HEK293 (cell line): ENCODE measurements at regions not wholly inside any gene's neighbourhood (a gene's known extent, or its start where the extent isn't known, plus 50 kb on each side); places are given as distances from the start of the nearest gene placed in this dataset.

Experiments
- CTCF ChIA-PET: fragments of 350-600 bp; formaldehyde crosslinking; extraction: SDS; loops from one replicate; lab custom pipeline; 2021; ENCODE audit warnings: antibody characterized with exemption; lab: Yijun Ruan, JAX
- POLR2A ChIA-PET: fragments of 300-600 bp; formaldehyde crosslinking; extraction: SDS; loops from one replicate; lab custom pipeline; 2020; ENCODE audit warnings: antibody characterized with exemption, inconsistent platforms; lab: Yijun Ruan, JAX
- H3K27ac ChIP-seq: fragments of 200-500 bp; sonication (Bioruptor generic); 2 replicates; pipeline ENCODE4 v1.5.1; 2014; ENCODE audit warnings: low read depth, low read length, control low read depth, inconsistent platforms; ENCODE audit errors: extremely low read depth
- H3K36me3 ChIP-seq, 2 experiments: fragments of 200-500 bp in 1 of 2; sonication (Bioruptor generic) in 1 of 2; 1 replicate in 1 of 2; 2 replicates in 1 of 2; pipeline ENCODE4 v1.5.1; 2014 to 2017; ENCODE audit warnings: inconsistent platforms in 2 of 2, low read length in 2 of 2; ENCODE audit not compliant: control insufficient read depth in 2 of 2, insufficient read depth in 1 of 2
- H3K4me1 ChIP-seq: fragments of 200-500 bp; sonication (Bioruptor generic); 2 replicates; pipeline ENCODE4 v1.5.1; 2014; ENCODE audit warnings: mild to moderate bottlenecking, low read length, inconsistent platforms; ENCODE audit not compliant: control insufficient read depth, insufficient read depth
- H3K4me3 ChIP-seq: 2 replicates; pipeline ENCODE4 v1.5.1; 2011; ENCODE audit warnings: low read depth, mild to moderate bottlenecking, control low read depth, low read length, moderate library complexity
- H3K9me3 ChIP-seq: fragments of 200-500 bp; sonication (Bioruptor generic); 2 replicates; pipeline ENCODE4 v1.5.1; 2014; ENCODE audit warnings: low read depth, low read length, inconsistent platforms; ENCODE audit not compliant: control insufficient read depth, insufficient read depth
- GLI2 ChIP-seq: fragments of 450-650 bp; formaldehyde crosslinking; IDR thresholded peaks from 2 replicates; pipeline ENCODE4; 2017; ENCODE audit warnings: missing biosample characterization, missing genetic modification characterization, low read depth, borderline replicate concordance
- HOXD13 ChIP-seq: sonication (generic); formaldehyde crosslinking; IDR thresholded peaks from 2 replicates; pipeline ENCODE4 v1.8.0; 2022; ENCODE audit warnings: missing genetic modification reagents, borderline replicate concordance
- YY1 ChIP-seq: fragments of 450-650 bp; formaldehyde crosslinking; IDR thresholded peaks from 2 replicates; pipeline ENCODE4 v1.5.1; 2018; ENCODE audit warnings: missing biosample characterization, missing genetic modification characterization
- ZBTB1 ChIP-seq: fragments of 450-650 bp; formaldehyde crosslinking; IDR thresholded peaks from 2 replicates; pipeline ENCODE4 v1.5.1; 2016; ENCODE audit warnings: missing biosample characterization, missing genetic modification characterization
- ZNF23 ChIP-seq: fragments of 450-650 bp; formaldehyde crosslinking; IDR thresholded peaks from 2 replicates; pipeline ENCODE4 v1.5.1; 2016; ENCODE audit warnings: missing biosample characterization, missing genetic modification characterization, borderline replicate concordance
- ZNF311 ChIP-seq: fragments of 450-650 bp; formaldehyde crosslinking; IDR thresholded peaks from 2 replicates; pipeline ENCODE4 v1.5.1; 2017; ENCODE audit warnings: missing biosample characterization, missing genetic modification characterization, borderline replicate concordance
- ZNF341 ChIP-seq: fragments of 450-650 bp; formaldehyde crosslinking; IDR thresholded peaks from 2 replicates; pipeline ENCODE4; 2016; ENCODE audit warnings: low read depth, missing biosample characterization, missing genetic modification characterization
- ZNF548 ChIP-seq: fragments of 450-650 bp; formaldehyde crosslinking; IDR thresholded peaks from 2 replicates; pipeline ENCODE4 v1.5.1; 2016; ENCODE audit warnings: missing biosample characterization, missing genetic modification characterization
- ZNF555 ChIP-seq: fragments of 450-650 bp; formaldehyde crosslinking; conservative IDR thresholded peaks from 2 replicates; pipeline ENCODE4 v1.5.1; 2017; ENCODE audit warnings: missing biosample characterization, mild to moderate bottlenecking, missing genetic modification characterization, inconsistent platforms
- ZNF670 ChIP-seq: fragments of 450-650 bp; formaldehyde crosslinking; IDR thresholded peaks from 2 replicates; pipeline ENCODE4 v1.5.1; 2016; ENCODE audit warnings: missing biosample characterization, missing genetic modification characterization, low read depth
- ZNF707 ChIP-seq: fragments of 450-650 bp; formaldehyde crosslinking; IDR thresholded peaks from 2 replicates; pipeline ENCODE4 v1.5.1; 2016; ENCODE audit warnings: missing biosample characterization, missing genetic modification characterization
- ZSCAN23 ChIP-seq: fragments of 450-650 bp; formaldehyde crosslinking; IDR thresholded peaks from 2 replicates; pipeline ENCODE4 v1.5.1; 2016; ENCODE audit warnings: missing biosample characterization, missing genetic modification characterization
- TF ChIP-seq, protein P1 (sequence below): fragments of 450-650 bp; formaldehyde crosslinking; IDR thresholded peaks from 2 replicates; pipeline ENCODE4 v1.5.1; 2016; ENCODE audit warnings: missing biosample characterization, missing genetic modification characterization
- TF ChIP-seq, protein P2 (sequence below): fragments of 450-650 bp; formaldehyde crosslinking; conservative IDR thresholded peaks from 2 replicates; pipeline ENCODE4 v1.5.1; 2016; ENCODE audit warnings: low read depth, missing biosample characterization, missing genetic modification characterization
- TF ChIP-seq, protein P3 (sequence below): fragments of 450-650 bp; formaldehyde crosslinking; IDR thresholded peaks from 2 replicates; pipeline ENCODE4 v1.5.1; 2016; ENCODE audit warnings: missing biosample characterization, missing genetic modification characterization
- TF ChIP-seq, protein P4 (sequence below): fragments of 450-650 bp; formaldehyde crosslinking; IDR thresholded peaks from 2 replicates; pipeline ENCODE4 v1.5.1; 2016; ENCODE audit warnings: missing biosample characterization, missing genetic modification characterization, low read depth

DNA sequence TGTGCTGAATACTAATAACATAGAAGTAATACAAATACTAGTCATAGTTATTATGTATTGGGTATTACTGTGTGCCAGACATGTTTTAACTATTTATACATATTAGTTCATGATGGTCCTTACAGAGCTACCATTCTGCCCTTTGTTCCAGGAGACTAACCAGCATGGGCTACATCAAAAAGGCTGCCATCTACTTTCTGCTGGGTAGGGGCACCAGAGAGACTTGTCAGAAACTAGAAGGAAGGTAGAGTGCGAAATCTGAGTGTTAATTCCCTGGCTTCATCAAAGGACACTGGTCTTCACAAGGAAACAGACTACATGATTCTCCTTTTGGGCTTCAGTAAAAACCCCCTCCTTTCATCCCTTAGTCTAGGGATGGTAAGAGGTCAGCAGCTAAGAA lies 347.8 kb downstream of the GBA3 start:
- ChIA-PET POLR2A (no interaction called here), CTCF (no interaction called here)
- Histone ChIP-seq H3K27ac (no peak overlapping the region), H3K9me3 (no peaks in the 10 kb centered on the region), H3K36me3 (no peaks in the 10 kb centered on the region), H3K4me3 (no peak overlapping the region), H3K4me1 (no peaks in the 10 kb centered on the region)
- TF ChIP-seq, protein P1, sequence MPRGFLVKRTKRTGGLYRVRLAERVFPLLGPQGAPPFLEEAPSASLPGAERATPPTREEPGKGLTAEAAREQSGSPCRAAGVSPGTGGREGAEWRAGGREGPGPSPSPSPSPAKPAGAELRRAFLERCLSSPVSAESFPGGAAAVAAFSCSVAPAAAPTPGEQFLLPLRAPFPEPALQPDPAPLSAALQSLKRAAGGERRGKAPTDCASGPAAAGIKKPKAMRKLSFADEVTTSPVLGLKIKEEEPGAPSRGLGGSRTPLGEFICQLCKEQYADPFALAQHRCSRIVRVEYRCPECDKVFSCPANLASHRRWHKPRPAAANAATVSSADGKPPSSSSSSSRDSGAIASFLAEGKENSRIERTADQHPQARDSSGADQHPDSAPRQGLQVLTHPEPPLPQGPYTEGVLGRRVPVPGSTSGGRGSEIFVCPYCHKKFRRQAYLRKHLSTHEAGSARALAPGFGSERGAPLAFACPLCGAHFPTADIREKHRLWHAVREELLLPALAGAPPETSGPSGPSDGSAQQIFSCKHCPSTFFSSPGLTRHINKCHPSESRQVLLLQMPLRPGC = no peak

DNA sequence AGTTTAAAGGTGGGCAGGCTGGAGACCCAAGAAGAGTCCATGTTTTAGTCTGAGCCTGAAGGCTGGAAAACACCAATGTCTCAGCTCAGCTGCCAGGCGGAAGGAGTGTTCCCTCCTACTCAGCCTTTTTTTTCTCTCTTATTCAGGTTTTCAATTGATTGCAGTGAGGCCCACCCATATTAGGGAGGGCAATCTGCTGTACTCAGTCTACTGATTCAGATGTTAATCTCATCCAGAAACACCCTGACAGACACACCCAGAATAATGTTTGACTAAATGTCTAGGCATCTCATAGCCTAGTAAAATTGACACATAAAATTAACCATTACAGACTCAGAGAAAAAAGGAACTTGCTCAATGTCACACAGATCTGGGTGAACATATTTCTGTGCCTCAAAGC lies 347.1 kb downstream of the GBA3 start:
- Histone ChIP-seq H3K9me3 (no peaks in the 10 kb centered on the region), H3K27ac (no peak overlapping the region), H3K36me3 (no peaks in the 10 kb centered on the region), H3K4me1 (no peaks in the 10 kb centered on the region), H3K4me3 (no peak overlapping the region)
- ChIA-PET POLR2A (no interaction called here), CTCF (no interaction called here)
- TF ChIP-seq, protein P2, sequence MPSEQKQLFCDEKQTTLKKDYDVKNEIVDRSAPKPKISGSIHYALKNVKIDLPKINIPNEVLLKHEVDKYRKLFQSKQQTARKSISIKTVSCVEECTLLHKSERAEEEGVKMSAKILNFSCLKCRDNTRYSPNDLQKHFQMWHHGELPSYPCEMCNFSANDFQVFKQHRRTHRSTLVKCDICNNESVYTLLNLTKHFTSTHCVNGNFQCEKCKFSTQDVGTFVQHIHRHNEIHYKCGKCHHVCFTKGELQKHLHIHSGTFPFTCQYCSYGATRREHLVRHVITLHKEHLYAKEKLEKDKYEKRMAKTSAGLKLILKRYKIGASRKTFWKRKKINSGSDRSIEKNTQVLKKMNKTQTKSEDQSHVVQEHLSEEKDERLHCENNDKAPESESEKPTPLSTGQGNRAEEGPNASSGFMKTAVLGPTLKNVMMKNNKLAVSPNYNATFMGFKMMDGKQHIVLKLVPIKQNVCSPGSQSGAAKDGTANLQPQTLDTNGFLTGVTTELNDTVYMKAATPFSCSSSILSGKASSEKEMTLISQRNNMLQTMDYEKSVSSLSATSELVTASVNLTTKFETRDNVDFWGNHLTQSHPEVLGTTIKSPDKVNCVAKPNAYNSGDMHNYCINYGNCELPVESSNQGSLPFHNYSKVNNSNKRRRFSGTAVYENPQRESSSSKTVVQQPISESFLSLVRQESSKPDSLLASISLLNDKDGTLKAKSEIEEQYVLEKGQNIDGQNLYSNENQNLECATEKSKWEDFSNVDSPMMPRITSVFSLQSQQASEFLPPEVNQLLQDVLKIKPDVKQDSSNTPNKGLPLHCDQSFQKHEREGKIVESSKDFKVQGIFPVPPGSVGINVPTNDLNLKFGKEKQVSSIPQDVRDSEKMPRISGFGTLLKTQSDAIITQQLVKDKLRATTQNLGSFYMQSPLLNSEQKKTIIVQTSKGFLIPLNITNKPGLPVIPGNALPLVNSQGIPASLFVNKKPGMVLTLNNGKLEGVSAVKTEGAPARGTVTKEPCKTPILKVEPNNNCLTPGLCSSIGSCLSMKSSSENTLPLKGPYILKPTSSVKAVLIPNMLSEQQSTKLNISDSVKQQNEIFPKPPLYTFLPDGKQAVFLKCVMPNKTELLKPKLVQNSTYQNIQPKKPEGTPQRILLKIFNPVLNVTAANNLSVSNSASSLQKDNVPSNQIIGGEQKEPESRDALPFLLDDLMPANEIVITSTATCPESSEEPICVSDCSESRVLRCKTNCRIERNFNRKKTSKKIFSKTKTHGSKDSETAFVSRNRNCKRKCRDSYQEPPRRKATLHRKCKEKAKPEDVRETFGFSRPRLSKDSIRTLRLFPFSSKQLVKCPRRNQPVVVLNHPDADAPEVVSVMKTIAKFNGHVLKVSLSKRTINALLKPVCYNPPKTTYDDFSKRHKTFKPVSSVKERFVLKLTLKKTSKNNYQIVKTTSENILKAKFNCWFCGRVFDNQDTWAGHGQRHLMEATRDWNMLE (tag by site-specific recombination) = no peak
- no peak for TF ChIP-seq ZNF311 (tag by site-specific recombination)
- no peak for TF ChIP-seq ZNF670 (tag by site-specific recombination)
- no peak for TF ChIP-seq ZNF548
- TF ChIP-seq GLI2 = no peak
- TF ChIP-seq, protein P3, sequence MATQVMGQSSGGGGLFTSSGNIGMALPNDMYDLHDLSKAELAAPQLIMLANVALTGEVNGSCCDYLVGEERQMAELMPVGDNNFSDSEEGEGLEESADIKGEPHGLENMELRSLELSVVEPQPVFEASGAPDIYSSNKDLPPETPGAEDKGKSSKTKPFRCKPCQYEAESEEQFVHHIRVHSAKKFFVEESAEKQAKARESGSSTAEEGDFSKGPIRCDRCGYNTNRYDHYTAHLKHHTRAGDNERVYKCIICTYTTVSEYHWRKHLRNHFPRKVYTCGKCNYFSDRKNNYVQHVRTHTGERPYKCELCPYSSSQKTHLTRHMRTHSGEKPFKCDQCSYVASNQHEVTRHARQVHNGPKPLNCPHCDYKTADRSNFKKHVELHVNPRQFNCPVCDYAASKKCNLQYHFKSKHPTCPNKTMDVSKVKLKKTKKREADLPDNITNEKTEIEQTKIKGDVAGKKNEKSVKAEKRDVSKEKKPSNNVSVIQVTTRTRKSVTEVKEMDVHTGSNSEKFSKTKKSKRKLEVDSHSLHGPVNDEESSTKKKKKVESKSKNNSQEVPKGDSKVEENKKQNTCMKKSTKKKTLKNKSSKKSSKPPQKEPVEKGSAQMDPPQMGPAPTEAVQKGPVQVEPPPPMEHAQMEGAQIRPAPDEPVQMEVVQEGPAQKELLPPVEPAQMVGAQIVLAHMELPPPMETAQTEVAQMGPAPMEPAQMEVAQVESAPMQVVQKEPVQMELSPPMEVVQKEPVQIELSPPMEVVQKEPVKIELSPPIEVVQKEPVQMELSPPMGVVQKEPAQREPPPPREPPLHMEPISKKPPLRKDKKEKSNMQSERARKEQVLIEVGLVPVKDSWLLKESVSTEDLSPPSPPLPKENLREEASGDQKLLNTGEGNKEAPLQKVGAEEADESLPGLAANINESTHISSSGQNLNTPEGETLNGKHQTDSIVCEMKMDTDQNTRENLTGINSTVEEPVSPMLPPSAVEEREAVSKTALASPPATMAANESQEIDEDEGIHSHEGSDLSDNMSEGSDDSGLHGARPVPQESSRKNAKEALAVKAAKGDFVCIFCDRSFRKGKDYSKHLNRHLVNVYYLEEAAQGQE (tag by site-specific recombination) = no peak
- TF ChIP-seq, protein P4, sequence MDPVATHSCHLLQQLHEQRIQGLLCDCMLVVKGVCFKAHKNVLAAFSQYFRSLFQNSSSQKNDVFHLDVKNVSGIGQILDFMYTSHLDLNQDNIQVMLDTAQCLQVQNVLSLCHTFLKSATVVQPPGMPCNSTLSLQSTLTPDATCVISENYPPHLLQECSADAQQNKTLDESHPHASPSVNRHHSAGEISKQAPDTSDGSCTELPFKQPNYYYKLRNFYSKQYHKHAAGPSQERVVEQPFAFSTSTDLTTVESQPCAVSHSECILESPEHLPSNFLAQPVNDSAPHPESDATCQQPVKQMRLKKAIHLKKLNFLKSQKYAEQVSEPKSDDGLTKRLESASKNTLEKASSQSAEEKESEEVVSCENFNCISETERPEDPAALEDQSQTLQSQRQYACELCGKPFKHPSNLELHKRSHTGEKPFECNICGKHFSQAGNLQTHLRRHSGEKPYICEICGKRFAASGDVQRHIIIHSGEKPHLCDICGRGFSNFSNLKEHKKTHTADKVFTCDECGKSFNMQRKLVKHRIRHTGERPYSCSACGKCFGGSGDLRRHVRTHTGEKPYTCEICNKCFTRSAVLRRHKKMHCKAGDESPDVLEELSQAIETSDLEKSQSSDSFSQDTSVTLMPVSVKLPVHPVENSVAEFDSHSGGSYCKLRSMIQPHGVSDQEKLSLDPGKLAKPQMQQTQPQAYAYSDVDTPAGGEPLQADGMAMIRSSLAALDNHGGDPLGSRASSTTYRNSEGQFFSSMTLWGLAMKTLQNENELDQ (tag by site-specific recombination) = no peak
- TF ChIP-seq YY1 (tag by site-specific recombination) = no peak
- no peak for TF ChIP-seq HOXD13 (CRISPR knock-in tag)
- no peak for TF ChIP-seq ZNF341 (tag by site-specific recombination)
- no peak for TF ChIP-seq ZNF555 (tag by site-specific recombination)
- TF ChIP-seq ZSCAN23 (tag by site-specific recombination) = no peak
- no peak for TF ChIP-seq ZNF707 (tag by site-specific recombination)
- no peak for TF ChIP-seq ZNF23 (tag by site-specific recombination)
- TF ChIP-seq ZBTB1 (tag by site-specific recombination) = no peak
